ENCODE measurements at regions not wholly inside any gene's neighbourhood (a gene's known extent, or its start where the extent isn't known, plus 50 kb on each side); places are given as distances from the start of the nearest gene placed in this dataset.

DNA sequence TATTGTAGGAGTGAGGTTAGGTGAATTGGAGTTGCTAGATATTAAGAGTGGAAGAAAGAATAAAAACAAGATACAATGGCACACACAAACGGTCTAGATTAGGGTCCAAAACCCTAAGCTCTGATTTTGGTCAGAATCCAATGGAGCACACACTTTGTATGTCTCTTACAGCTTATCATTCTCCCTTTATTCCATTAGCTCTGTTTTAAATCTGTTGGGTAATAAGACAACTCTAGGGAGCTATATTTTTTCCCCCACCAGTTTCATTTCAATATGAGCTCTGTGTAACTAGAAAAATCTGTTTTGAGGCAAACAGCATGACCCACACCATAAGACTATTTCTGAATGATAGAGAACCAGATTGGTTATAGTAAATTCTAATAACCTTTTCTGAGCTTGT is 465.6 kb downstream of the ADGRL2 start:
- Mint-ChIP-seq H3K4me1 (ENCODE audit: low read depth) (no peaks in the 10 kb centered on the region), H3K9me3 (peaks cover 4% of the 10 kb centered on the region), H3K27ac (no peak overlapping the region), H3K27me3 (no peaks in the 10 kb centered on the region), H3K36me3 (ENCODE audit: low read depth) (no peaks in the 10 kb centered on the region), H3K4me3 (no peak overlapping the region)

GRCh38 chr1:82265436-82265835 is 464.7 kb downstream of the ADGRL2 start:
- peaks cover 4% of the 10 kb centered on the region for H3K9me3 Mint-ChIP-seq
- H3K27me3 Mint-ChIP-seq: no peaks in the 10 kb centered on the region
- no peaks in the 10 kb centered on the region for H3K4me1 Mint-ChIP-seq (ENCODE audit: low read depth)
- H3K27ac Mint-ChIP-seq: no peak overlapping the region
- H3K36me3 Mint-ChIP-seq (ENCODE audit: low read depth): no peaks in the 10 kb centered on the region
- H3K4me3 Mint-ChIP-seq: no peak overlapping the region

DNA sequence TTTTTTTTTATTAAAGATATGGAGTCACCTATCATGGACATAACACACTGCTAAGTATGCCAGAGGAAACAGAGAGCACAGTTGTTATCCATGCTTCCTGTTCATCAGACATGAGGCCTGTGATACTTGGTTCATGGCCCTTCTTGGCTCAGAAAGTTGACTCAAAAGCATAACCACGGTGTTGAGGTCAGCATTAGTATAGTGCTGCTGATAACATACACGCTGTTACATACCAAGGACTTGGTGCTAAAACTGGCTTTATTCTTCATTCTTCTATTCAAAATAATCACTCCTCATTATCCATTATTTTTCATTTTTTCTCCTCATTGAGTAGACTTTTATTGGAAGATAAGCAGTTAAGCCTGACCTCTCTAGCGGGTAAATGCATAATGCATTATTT is 464.1 kb downstream of the ADGRL2 start:
- no peak overlapping the region for H3K27ac Mint-ChIP-seq
- no peak overlapping the region for H3K4me3 Mint-ChIP-seq
- H3K27me3 Mint-ChIP-seq: no peaks in the 10 kb centered on the region
- no peaks in the 10 kb centered on the region for H3K4me1 Mint-ChIP-seq (ENCODE audit: low read depth)
- peaks cover 1% of the 10 kb centered on the region for H3K9me3 Mint-ChIP-seq
- H3K36me3 Mint-ChIP-seq (ENCODE audit: low read depth): no peaks in the 10 kb centered on the region

- Mint-ChIP-seq H3K27me3 (no peaks in the 10 kb centered on the region), H3K4me1 (ENCODE audit: low read depth) (no peaks in the 10 kb centered on the region), H3K9me3 (no peaks in the 10 kb centered on the region), H3K36me3 (ENCODE audit: low read depth) (no peaks in the 10 kb centered on the region), H3K4me3 (no peak overlapping the region), H3K27ac (no peak overlapping the region)
These were observed 462.7 kb downstream of the ADGRL2 start for GRCh38 chr1:82263396-82263795.

- Mint-ChIP-seq H3K4me1 (ENCODE audit: low read depth) (no peaks in the 10 kb centered on the region), H3K4me3 (no peak overlapping the region), H3K9me3 (no peaks in the 10 kb centered on the region), H3K27me3 (no peaks in the 10 kb centered on the region), H3K36me3 (ENCODE audit: low read depth) (no peaks in the 10 kb centered on the region), H3K27ac (no peak overlapping the region)
These were observed 459.9 kb downstream of the ADGRL2 start for GRCh38 chr1:82260666-82261065.

- Mint-ChIP-seq H3K4me1 (ENCODE audit: low read depth) (no peaks in the 10 kb centered on the region), H3K36me3 (ENCODE audit: low read depth) (no peaks in the 10 kb centered on the region), H3K27ac (no peak overlapping the region), H3K27me3 (no peaks in the 10 kb centered on the region), H3K9me3 (no peaks in the 10 kb centered on the region), H3K4me3 (no peak overlapping the region)
These were observed 459.3 kb downstream of the ADGRL2 start for GRCh38 chr1:82260051-82260450.

GRCh38 chr1:82258887-82259286 is 458.2 kb downstream of the ADGRL2 start:
- Mint-ChIP-seq H3K4me1 (ENCODE audit: low read depth) (no peaks in the 10 kb centered on the region), H3K27ac (no peak overlapping the region), H3K4me3 (no peak overlapping the region), H3K9me3 (no peaks in the 10 kb centered on the region), H3K36me3 (ENCODE audit: low read depth) (no peaks in the 10 kb centered on the region), H3K27me3 (no peaks in the 10 kb centered on the region)

GRCh38 chr1:82246050-82246449 is 445.3 kb downstream of the ADGRL2 start:
- no peaks in the 10 kb centered on the region for H3K4me1 Mint-ChIP-seq (ENCODE audit: low read depth)
- no peaks in the 10 kb centered on the region for H3K27me3 Mint-ChIP-seq
- no peaks in the 10 kb centered on the region for H3K36me3 Mint-ChIP-seq (ENCODE audit: low read depth)
- H3K27ac Mint-ChIP-seq: no peak overlapping the region
- peaks cover 4% of the 10 kb centered on the region for H3K9me3 Mint-ChIP-seq
- no peak overlapping the region for H3K4me3 Mint-ChIP-seq

GRCh38 chr1:82245345-82246014 is 444.7 kb downstream of the ADGRL2 start:
- Mint-ChIP-seq H3K27me3 (no peaks in the 10 kb centered on the region), H3K4me1 (ENCODE audit: low read depth) (no peaks in the 10 kb centered on the region), H3K27ac (no peak overlapping the region), H3K36me3 (ENCODE audit: low read depth) (no peaks in the 10 kb centered on the region), H3K9me3 (peaks cover 4% of the 10 kb centered on the region), H3K4me3 (no peak overlapping the region)

GRCh38 chr1:82240571-82240970 is 439.8 kb downstream of the ADGRL2 start:
- no peak overlapping the region for H3K4me3 Mint-ChIP-seq
- no peaks in the 10 kb centered on the region for H3K4me1 Mint-ChIP-seq (ENCODE audit: low read depth)

DNA sequence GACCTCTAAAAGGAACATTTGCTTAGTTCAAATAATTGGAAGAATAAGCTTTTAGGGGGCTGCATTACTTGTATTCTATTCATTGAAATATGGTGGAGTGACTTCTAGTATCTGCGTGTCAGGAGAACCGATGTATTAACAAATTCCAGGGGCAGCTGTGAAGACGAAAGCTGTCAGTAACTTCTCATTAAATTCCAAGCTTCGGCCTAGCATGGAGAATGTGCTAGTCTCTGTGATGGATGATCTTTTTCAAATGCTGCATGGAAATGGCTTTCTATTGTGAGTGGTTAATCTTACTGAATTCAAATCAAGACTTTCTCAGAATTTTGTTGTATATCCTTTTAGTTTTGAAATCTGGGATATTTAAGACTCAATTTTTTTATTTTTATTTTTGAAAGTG is 429.9 kb downstream of the ADGRL2 start:
- H3K27ac Mint-ChIP-seq: no peak overlapping the region
- H3K27me3 Mint-ChIP-seq: no peaks in the 10 kb centered on the region
- H3K4me1 Mint-ChIP-seq (ENCODE audit: low read depth): no peaks in the 10 kb centered on the region
- H3K9me3 Mint-ChIP-seq: peaks cover 11% of the 10 kb centered on the region
- H3K36me3 Mint-ChIP-seq (ENCODE audit: low read depth): no peaks in the 10 kb centered on the region
- no peak overlapping the region for H3K4me3 Mint-ChIP-seq

More at GRCh38 chr1:82240571-82240970, 439.8 kb downstream of the ADGRL2 start:
- Mint-ChIP-seq H3K27ac (no peak overlapping the region), H3K27me3 (no peaks in the 10 kb centered on the region), H3K36me3 (ENCODE audit: low read depth) (no peaks in the 10 kb centered on the region), H3K9me3 (peaks cover 9% of the 10 kb centered on the region)

- no peak overlapping the region for H3K27ac Mint-ChIP-seq
- H3K4me3 Mint-ChIP-seq: no peak overlapping the region
- H3K9me3 Mint-ChIP-seq: peaks cover 3% of the 10 kb centered on the region
- no peaks in the 10 kb centered on the region for H3K4me1 Mint-ChIP-seq (ENCODE audit: low read depth)
- no peaks in the 10 kb centered on the region for H3K36me3 Mint-ChIP-seq (ENCODE audit: low read depth)
- no peaks in the 10 kb centered on the region for H3K27me3 Mint-ChIP-seq
These were observed 426.8 kb downstream of the ADGRL2 start for GRCh38 chr1:82227306-82228095.

DNA sequence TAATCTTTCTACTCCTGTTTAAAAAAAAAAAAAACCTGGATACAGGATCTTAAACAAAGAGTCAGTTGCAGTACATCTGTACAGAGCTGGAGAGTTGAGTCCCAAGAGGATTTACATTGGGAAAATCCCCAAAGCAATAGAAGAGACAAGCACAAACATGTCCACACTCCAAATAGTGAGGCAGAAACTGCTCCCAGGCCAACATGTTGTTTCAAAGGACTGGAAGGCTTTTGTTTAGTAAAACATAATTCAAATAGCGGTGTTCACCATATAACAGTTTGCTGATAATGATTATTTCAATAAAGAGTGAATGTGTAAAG is 425.4 kb downstream of the ADGRL2 start:
- H3K4me1 Mint-ChIP-seq (ENCODE audit: low read depth): no peaks in the 10 kb centered on the region
- H3K36me3 Mint-ChIP-seq (ENCODE audit: low read depth): no peaks in the 10 kb centered on the region
- no peaks in the 10 kb centered on the region for H3K27me3 Mint-ChIP-seq
- H3K9me3 Mint-ChIP-seq: peaks cover 3% of the 10 kb centered on the region
- no peak overlapping the region for H3K4me3 Mint-ChIP-seq
- H3K27ac Mint-ChIP-seq: no peak overlapping the region

DNA sequence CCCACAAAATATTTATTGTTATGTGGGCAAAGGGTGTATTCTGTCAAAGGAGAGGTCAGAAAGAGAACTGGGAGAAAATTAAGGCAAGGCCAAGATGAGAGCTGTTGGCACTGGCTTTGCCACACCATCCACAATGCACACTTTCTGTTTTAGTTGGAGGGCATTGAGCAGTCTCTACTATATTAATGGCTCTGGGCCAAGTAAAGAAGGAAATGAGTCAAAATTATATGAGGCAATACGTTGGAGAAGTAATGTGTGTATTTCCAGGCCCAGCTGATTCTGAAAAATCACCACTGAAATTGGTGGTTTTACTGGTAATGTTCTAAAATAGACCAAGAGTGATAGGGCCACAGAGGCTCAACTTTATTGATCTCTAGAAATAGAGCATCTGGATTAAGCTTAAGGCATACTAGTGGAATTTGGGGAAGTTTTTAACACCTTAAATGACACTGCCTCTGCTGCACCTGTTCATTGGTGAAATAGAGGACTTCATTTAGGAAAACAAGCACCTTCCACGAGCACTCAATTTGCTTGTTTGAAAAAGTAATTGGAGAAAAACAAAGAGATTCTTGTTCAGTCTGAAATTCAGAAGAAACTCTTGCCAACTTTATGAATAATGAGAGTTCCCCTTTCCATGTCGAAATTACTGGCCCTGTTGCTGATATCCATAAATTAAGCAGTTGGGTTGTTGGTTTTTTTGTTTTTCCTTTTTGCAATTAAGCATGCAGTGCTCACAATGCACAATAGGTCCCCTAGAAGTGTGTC is 424.9 kb downstream of the ADGRL2 start:
- Mint-ChIP-seq H3K4me3 (no peak overlapping the region), H3K4me1 (ENCODE audit: low read depth) (no peaks in the 10 kb centered on the region), H3K27me3 (no peaks in the 10 kb centered on the region), H3K9me3 (peaks cover 6% of the 10 kb centered on the region), H3K27ac (no peak overlapping the region), H3K36me3 (ENCODE audit: low read depth) (no peaks in the 10 kb centered on the region)

- no peak overlapping the region for H3K4me3 Mint-ChIP-seq
- H3K9me3 Mint-ChIP-seq: peaks cover 6% of the 10 kb centered on the region
- no peak overlapping the region for H3K27ac Mint-ChIP-seq
- no peaks in the 10 kb centered on the region for H3K27me3 Mint-ChIP-seq
- no peaks in the 10 kb centered on the region for H3K36me3 Mint-ChIP-seq (ENCODE audit: low read depth)
- no peaks in the 10 kb centered on the region for H3K4me1 Mint-ChIP-seq (ENCODE audit: low read depth)
These were observed 422.4 kb downstream of the ADGRL2 start for GRCh38 chr1:82223091-82223490.

All from stimulated activated naive CD8-positive, alpha-beta T cell treated with anti-CD3 and anti-CD28 coated beads, Interleukin-15, Interleukin-2, amounts not matched to agents 100 ng/mL and 50 ng/mL, for 24 hours (primary cell).